PC-9 (cell line): ENCODE measurements at regions not wholly inside any gene's neighbourhood (a gene's known extent, or its start where the extent isn't known, plus 50 kb on each side); places are given as distances from the start of the nearest gene placed in this dataset.

Experiments
- BruUV-seq: library from RNA; stranded (reverse); fragments of 400-500 nt; replicated peaks from 2 replicates; lab custom pipeline; 2021; lab: Mats Ljungman, UMichigan
- CTCF ChIA-PET: fragments of 300-600 bp; sonication (Branson Sonifier 250); formaldehyde crosslinking; loops from one replicate; lab custom pipeline; 2022; ENCODE audit warnings: antibody characterized with exemption; lab: Charles Lee
- POLR2A ChIA-PET: fragments of 300-600 bp; sonication (Branson Sonifier 250); formaldehyde crosslinking; loops from one replicate; lab custom pipeline; 2022; ENCODE audit warnings: antibody characterized with exemption; ENCODE audit not compliant: unreplicated experiment; lab: Charles Lee
- DNase-seq, 2 experiments: peaks; one replicate each; pipeline versions ENCODE4 v3.0.0 to v3.0.0-alpha.2; 2015 to 2022; ENCODE audit warnings: mixed read lengths in 1 of 2
- H2AFZ ChIP-seq: fragments of 200-600 bp; sonication (generic); 2 replicates; pipeline ENCODE4 v1.8.1; 2017; ENCODE audit warnings: antibody characterized with exemption
- H3F3A ChIP-seq: fragments of 200-600 bp; sonication (generic); 2 replicates; pipeline ENCODE4 v1.8.1; 2017; ENCODE audit warnings: antibody characterized with exemption, mild to moderate bottlenecking, low read depth; ENCODE audit not compliant: insufficient read depth
- H3K27ac ChIP-seq: fragments of 200-600 bp; sonication (generic); 2 replicates; pipeline ENCODE4 v1.6.1; 2016; ENCODE audit warnings: mixed run types
- H3K27me3 ChIP-seq: fragments of 200-600 bp; sonication (generic); 2 replicates; pipeline ENCODE4 v1.6.1; 2016; ENCODE audit warnings: low read depth, mixed run types; ENCODE audit not compliant: insufficient read depth
- H3K36me3 ChIP-seq: fragments of 200-600 bp; sonication (generic); 2 replicates; pipeline ENCODE4 v1.6.1; 2016; ENCODE audit warnings: low read depth, mixed run types
- H3K4me1 ChIP-seq: fragments of 200-600 bp; sonication (generic); replicated peaks from 2 replicates; pipeline ENCODE4 v1.6.1; 2016; ENCODE audit warnings: mixed run types; ENCODE audit not compliant: insufficient read depth
- H3K4me2 ChIP-seq: fragments of 200-600 bp; sonication (generic); 2 replicates; pipeline ENCODE4 v1.6.1; 2017; ENCODE audit warnings: mixed run types
- H3K4me3 ChIP-seq: fragments of 200-600 bp; sonication (generic); 2 replicates; pipeline ENCODE4 v1.6.1; 2016; ENCODE audit warnings: mixed run types
- H3K79me2 ChIP-seq: fragments of 200-600 bp; sonication (generic); 2 replicates; pipeline ENCODE4 v1.6.1; 2017; ENCODE audit warnings: low read depth, mixed run types
- H3K9me2 ChIP-seq: fragments of 200-600 bp; sonication (generic); 2 replicates; pipeline ENCODE4 v1.8.1; 2017; ENCODE audit warnings: mild to moderate bottlenecking; ENCODE audit not compliant: insufficient read depth
- H3K9me3 ChIP-seq: fragments of 200-600 bp; sonication (generic); 2 replicates; pipeline ENCODE4 v1.8.1; 2016; ENCODE audit warnings: low read depth; ENCODE audit not compliant: insufficient read depth
- H4K20me1 ChIP-seq: fragments of 200-600 bp; sonication (generic); 2 replicates; pipeline ENCODE4 v1.8.1; 2017; ENCODE audit not compliant: insufficient read depth
- CTCF ChIP-seq: fragments of 200-600 bp; sonication (generic); conservative IDR thresholded peaks from 2 replicates; pipeline ENCODE4 v1.6.1; 2017; ENCODE audit warnings: mixed run types, antibody characterized with exemption, mild to moderate bottlenecking, moderate library complexity
- EZH2 ChIP-seq: fragments of 200-600 bp; sonication (generic); IDR thresholded peaks from 2 replicates; pipeline ENCODE4 v1.8.0; 2017; ENCODE audit warnings: antibody characterized with exemption, low read depth
- intact Hi-C: fragments of 100-400 bp; cut with micrococcal nuclease; formaldehyde crosslinking; loops from one replicate; pipeline ENCODE4 v1.10.0; 2022; ENCODE audit not compliant: unreplicated experiment

- Histone ChIP-seq H3K9me2 (no peaks in the 10 kb centered on the region), H4K20me1 (no peaks in the 10 kb centered on the region), H3K27me3 (no peaks in the 10 kb centered on the region), H3K9me3 (no peaks in the 10 kb centered on the region), H3K4me1 (no peaks in the 10 kb centered on the region), H3K4me2 (no peak overlapping the region), H3F3A (no peaks in the 10 kb centered on the region), H2AFZ (no peak overlapping the region), H3K4me3 (no peak overlapping the region), H3K79me2 (no peaks in the 10 kb centered on the region), H3K27ac (no peak overlapping the region), H3K36me3 (no peaks in the 10 kb centered on the region)
- no peak for DNase-seq
- TF ChIP-seq EZH2 (no peak), CTCF (no peak)
- intact Hi-C loops, result no loop called here
- BruUV-seq, result no TSS peak
- ChIA-PET CTCF (no interaction called here), POLR2A (no interaction called here)
Observed at GRCh38 chrX:13387666-13388494, 68.0 kb upstream of the ATXN3L start.

GRCh38 chrX:13386636-13387035 lies 66.8 kb upstream of the ATXN3L start:
- intact Hi-C loops, result no loop called here
- Histone ChIP-seq H3K4me3 (no peak overlapping the region), H3F3A (no peaks in the 10 kb centered on the region), H3K9me3 (no peaks in the 10 kb centered on the region), H3K9me2 (no peaks in the 10 kb centered on the region), H3K4me1 (no peaks in the 10 kb centered on the region), H3K4me2 (no peak overlapping the region), H3K27me3 (no peaks in the 10 kb centered on the region), H4K20me1 (no peaks in the 10 kb centered on the region), H3K27ac (no peak overlapping the region), H3K79me2 (no peaks in the 10 kb centered on the region), H2AFZ (no peak overlapping the region), H3K36me3 (no peaks in the 10 kb centered on the region)
- no TSS peak for BruUV-seq
- CTCF ChIA-PET, result no interaction called here
- DNase-seq, result no peak
- POLR2A ChIA-PET, result no interaction called here
- TF ChIP-seq EZH2 (no peak), CTCF (no peak)

GRCh38 chrX:13386092-13386491 lies 66.2 kb upstream of the ATXN3L start:
- H3K9me3 ChIP-seq, result no peaks in the 10 kb centered on the region
- no peaks in the 10 kb centered on the region for H3K36me3 ChIP-seq
- no peaks in the 10 kb centered on the region for H3F3A ChIP-seq
- no peak overlapping the region for H3K27ac ChIP-seq
- H4K20me1 ChIP-seq, result no peaks in the 10 kb centered on the region
- CTCF ChIA-PET, result no interaction called here
- no peak overlapping the region for H3K4me3 ChIP-seq
- TF ChIP-seq CTCF (no peak), EZH2 (no peak)
- no peaks in the 10 kb centered on the region for H3K9me2 ChIP-seq
- H3K4me1 ChIP-seq, result no peaks in the 10 kb centered on the region
- no peak overlapping the region for H3K4me2 ChIP-seq
- DNase-seq, result no peak
- POLR2A ChIA-PET, result no interaction called here
- no peaks in the 10 kb centered on the region for H3K27me3 ChIP-seq
- no TSS peak for BruUV-seq
- H3K79me2 ChIP-seq, result no peaks in the 10 kb centered on the region
- H2AFZ ChIP-seq, result no peak overlapping the region
- intact Hi-C loops, result no loop called here
